Ishikawa (cell line): ENCODE measurements at regions not wholly inside any gene's neighbourhood (a gene's known extent, or its start where the extent isn't known, plus 50 kb on each side); places are given as distances from the start of the nearest gene placed in this dataset.

ENCODE experiments used
- CEBPB ChIP-seq: IDR thresholded peaks from 2 replicates; pipeline ENCODE4 v1.6.1; 2012
- CREB1 ChIP-seq: IDR thresholded peaks from 2 replicates; pipeline ENCODE4 v1.6.1; 2012; ENCODE audit warnings: low read depth
- EGR1 ChIP-seq: IDR thresholded peaks from 2 replicates; pipeline ENCODE4 v1.6.1; 2012
- EP300 ChIP-seq: IDR thresholded peaks from 2 replicates; pipeline ENCODE4 v1.6.1; 2012; ENCODE audit warnings: borderline replicate concordance
- FOXM1 ChIP-seq: IDR thresholded peaks from 2 replicates; pipeline ENCODE4 v1.6.1; 2012; ENCODE audit warnings: low read depth, borderline replicate concordance
- MAX ChIP-seq: IDR thresholded peaks from 2 replicates; pipeline ENCODE4 v1.6.1; 2012
- NFIC ChIP-seq: IDR thresholded peaks from 2 replicates; pipeline ENCODE4 v1.6.1; 2012
- RAD21 ChIP-seq: IDR thresholded peaks from 2 replicates; pipeline ENCODE4 v1.6.1; 2012; ENCODE audit warnings: low read depth
- TAF1 ChIP-seq: IDR thresholded peaks from 2 replicates; pipeline ENCODE4 v1.6.1; 2012; ENCODE audit warnings: low read depth, mild to moderate bottlenecking
- TCF12 ChIP-seq: IDR thresholded peaks from 2 replicates; pipeline ENCODE4 v1.6.1; 2012; ENCODE audit warnings: low read depth
- TEAD4 ChIP-seq: IDR thresholded peaks from 2 replicates; pipeline ENCODE4 v1.6.1; 2012
- YY1 ChIP-seq: IDR thresholded peaks from 2 replicates; pipeline ENCODE4 v1.6.1; 2012; ENCODE audit warnings: low read depth
- ZBTB7A ChIP-seq: IDR thresholded peaks from 2 replicates; pipeline ENCODE4 v1.6.1; 2012; ENCODE audit warnings: low read depth
- TF ChIP-seq, protein P1 (sequence below): IDR thresholded peaks from 2 replicates; pipeline ENCODE4 v1.6.1; 2012
- TF ChIP-seq, protein P2 (sequence below): IDR thresholded peaks from 2 replicates; pipeline ENCODE4 v1.6.1; 2012; ENCODE audit warnings: low read depth, mild to moderate bottlenecking

- TF ChIP-seq ZBTB7A (no peak), TCF12 (no peak), FOXM1 (no peak), EGR1 (no peak)
- TF ChIP-seq, protein P1, sequence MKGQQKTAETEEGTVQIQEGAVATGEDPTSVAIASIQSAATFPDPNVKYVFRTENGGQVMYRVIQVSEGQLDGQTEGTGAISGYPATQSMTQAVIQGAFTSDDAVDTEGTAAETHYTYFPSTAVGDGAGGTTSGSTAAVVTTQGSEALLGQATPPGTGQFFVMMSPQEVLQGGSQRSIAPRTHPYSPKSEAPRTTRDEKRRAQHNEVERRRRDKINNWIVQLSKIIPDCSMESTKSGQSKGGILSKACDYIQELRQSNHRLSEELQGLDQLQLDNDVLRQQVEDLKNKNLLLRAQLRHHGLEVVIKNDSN, result no peak
Observed at GRCh38 chr16:79970551-79971236, 370.2 kb upstream of the MAF start.

- no peak for TF ChIP-seq CEBPB
- TF ChIP-seq, protein P1, result no peak
Observed at GRCh38 chr16:79970087-79970486, 369.6 kb upstream of the MAF start.

DNA sequence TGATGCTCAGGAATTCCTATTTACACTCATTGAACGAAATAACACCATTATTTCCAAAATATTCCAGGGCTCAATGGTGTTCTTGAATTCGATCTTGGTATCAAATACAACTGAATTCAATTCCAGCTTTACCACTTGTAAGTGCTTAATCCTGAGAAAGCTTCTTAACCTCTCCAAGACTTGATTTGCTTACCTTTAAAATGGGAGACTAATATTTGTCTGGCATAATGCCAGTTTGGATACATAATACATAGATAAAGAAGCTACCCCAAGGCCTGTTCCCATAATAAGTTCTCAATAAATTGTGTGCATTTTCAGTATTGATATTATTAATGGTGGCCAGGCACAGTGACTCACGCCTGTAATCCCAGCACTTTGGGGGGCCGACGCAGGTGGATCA, 368.9 kb upstream of the MAF start:
- TF ChIP-seq, protein P2, sequence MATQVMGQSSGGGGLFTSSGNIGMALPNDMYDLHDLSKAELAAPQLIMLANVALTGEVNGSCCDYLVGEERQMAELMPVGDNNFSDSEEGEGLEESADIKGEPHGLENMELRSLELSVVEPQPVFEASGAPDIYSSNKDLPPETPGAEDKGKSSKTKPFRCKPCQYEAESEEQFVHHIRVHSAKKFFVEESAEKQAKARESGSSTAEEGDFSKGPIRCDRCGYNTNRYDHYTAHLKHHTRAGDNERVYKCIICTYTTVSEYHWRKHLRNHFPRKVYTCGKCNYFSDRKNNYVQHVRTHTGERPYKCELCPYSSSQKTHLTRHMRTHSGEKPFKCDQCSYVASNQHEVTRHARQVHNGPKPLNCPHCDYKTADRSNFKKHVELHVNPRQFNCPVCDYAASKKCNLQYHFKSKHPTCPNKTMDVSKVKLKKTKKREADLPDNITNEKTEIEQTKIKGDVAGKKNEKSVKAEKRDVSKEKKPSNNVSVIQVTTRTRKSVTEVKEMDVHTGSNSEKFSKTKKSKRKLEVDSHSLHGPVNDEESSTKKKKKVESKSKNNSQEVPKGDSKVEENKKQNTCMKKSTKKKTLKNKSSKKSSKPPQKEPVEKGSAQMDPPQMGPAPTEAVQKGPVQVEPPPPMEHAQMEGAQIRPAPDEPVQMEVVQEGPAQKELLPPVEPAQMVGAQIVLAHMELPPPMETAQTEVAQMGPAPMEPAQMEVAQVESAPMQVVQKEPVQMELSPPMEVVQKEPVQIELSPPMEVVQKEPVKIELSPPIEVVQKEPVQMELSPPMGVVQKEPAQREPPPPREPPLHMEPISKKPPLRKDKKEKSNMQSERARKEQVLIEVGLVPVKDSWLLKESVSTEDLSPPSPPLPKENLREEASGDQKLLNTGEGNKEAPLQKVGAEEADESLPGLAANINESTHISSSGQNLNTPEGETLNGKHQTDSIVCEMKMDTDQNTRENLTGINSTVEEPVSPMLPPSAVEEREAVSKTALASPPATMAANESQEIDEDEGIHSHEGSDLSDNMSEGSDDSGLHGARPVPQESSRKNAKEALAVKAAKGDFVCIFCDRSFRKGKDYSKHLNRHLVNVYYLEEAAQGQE, result no peak
- TF ChIP-seq ZBTB7A, result no peak

DNA sequence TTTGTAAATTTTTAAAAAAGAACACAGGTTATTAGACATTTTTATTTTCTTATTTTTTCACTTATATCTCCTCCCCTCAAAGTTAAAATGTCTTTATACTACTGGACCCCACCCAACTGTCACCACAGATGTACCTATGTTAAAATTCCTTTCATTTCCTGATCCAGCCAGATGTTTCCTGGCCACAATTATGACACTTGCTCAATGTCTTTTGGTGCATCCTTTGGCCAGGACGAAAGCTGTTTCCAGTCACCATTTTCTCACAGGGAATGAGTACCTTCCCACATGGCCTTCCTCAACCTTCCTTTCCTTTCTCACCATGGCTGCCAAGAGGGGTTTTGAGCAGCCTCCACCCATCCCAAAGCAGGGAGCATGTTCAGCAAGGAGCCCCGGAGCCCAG, 365.7 kb upstream of the MAF start:
- TF ChIP-seq ZBTB7A, result no peak
- no peak for TF ChIP-seq CREB1
- TF ChIP-seq YY1, result no peak
- TF ChIP-seq, protein P1, result no peak
- no peak for TF ChIP-seq CEBPB
- TF ChIP-seq EGR1, result no peak
- no peak for TF ChIP-seq EP300
- TF ChIP-seq, protein P2, result no peak
- no peak for TF ChIP-seq TCF12
- no peak for TF ChIP-seq TEAD4
- no peak for TF ChIP-seq TAF1

- TF ChIP-seq MAX, result no peak
- TF ChIP-seq YY1, result no peak
- no peak for TF ChIP-seq FOXM1
- TF ChIP-seq EGR1, result no peak
- TF ChIP-seq TAF1, result no peak
- no peak for TF ChIP-seq RAD21
- no peak for TF ChIP-seq CREB1
- TF ChIP-seq TCF12, result no peak
- no peak for TF ChIP-seq TEAD4
Observed at GRCh38 chr16:79965718-79966117, 365.2 kb upstream of the MAF start.

DNA sequence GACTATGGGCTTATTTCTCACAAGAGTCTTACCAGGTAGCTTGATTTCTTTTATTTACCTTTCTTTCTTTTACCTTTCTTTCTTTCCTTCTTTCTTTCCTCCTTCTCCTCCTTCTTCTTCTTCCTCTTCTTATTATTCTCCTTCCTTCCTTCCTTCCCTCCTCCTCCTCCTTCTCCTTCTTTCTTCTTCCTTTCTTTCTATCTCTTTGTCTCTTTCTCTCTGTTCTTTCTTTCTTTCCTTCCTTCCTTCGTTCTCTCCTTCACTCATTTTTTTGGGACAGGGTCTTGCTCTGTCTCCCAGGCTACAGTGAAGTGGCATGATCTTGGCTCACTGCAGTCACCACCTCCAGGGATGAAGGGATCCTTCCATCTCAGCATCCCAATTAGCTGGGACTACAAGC, 363.6 kb upstream of the MAF start:
- TF ChIP-seq EP300 (no peak), CEBPB (no peak), FOXM1 (no peak), CREB1 (no peak), TCF12 (no peak), EGR1 (no peak), NFIC (no peak)
- TF ChIP-seq, protein P2, result no peak
